ENCODE measurements at regions not wholly inside any gene's neighbourhood (a gene's known extent, or its start where the extent isn't known, plus 50 kb on each side); places are given as distances from the start of the nearest gene placed in this dataset.

GRCh38 chr12:91529829-91530228, 347.2 kb upstream of the DCN start:
- TF ChIP-seq EP300 (IDR thresholded peaks at IDR 0.05) (no peak), POLR2A (IDR thresholded peaks at IDR 0.05) (no peak), POLR2AphosphoS5 (IDR thresholded peaks at IDR 0.05) (no peak)
